ENCODE measurements at regions not wholly inside any gene's neighbourhood (a gene's known extent, or its start where the extent isn't known, plus 50 kb on each side); places are given as distances from the start of the nearest gene placed in this dataset.

- TF ChIP-seq POLR2A (IDR thresholded peaks at IDR 0.05) (no peak), POLR2AphosphoS5 (IDR thresholded peaks at IDR 0.05) (no peak)
Measured at GRCh38 chr2:8535469-8535795, 146.4 kb upstream of the ID2 start.
